CD4-positive, alpha-beta T cell (primary cell): ENCODE measurements at regions not wholly inside any gene's neighbourhood (a gene's known extent, or its start where the extent isn't known, plus 50 kb on each side); places are given as distances from the start of the nearest gene placed in this dataset.

Source experiments
- ATAC-seq: fragments of 200-7000 bp; cut with Tn5 transposase; one replicate; pipeline ENCODE4 v1.10.0; 2022; ENCODE audit warnings: mild to moderate bottlenecking; ENCODE audit not compliant: poor library complexity
- CTCF ChIA-PET: fragments of 350-600 bp; sonication (Branson Sonifier 250); formaldehyde crosslinking; loops from one replicate; lab custom pipeline; 2021; ENCODE audit warnings: antibody characterized with exemption, inconsistent platforms; lab: Charles Lee
- POLR2A ChIA-PET: fragments of 350-600 bp; sonication (Branson Sonifier 250); formaldehyde crosslinking; loops from one replicate; lab custom pipeline; 2021; ENCODE audit warnings: antibody characterized with exemption, inconsistent platforms; lab: Charles Lee
- DNase-seq, 14 experiments: peaks; one replicate each; pipeline ENCODE4 v3.0.0-alpha.2; 2013 to 2020; ENCODE audit warnings: mixed read lengths in 2 of 14
- H3K27ac ChIP-seq, 2 donors: one replicate each; pipeline versions ENCODE4 v1.5.1 to v1.7.0; 2013; ENCODE audit warnings: low read length in 2 of 2, low read depth in 1 of 2, mild to moderate bottlenecking in 1 of 2
- H3K27me3 ChIP-seq, 2 experiments: 1 replicate in 1 of 2; 2 replicates in 1 of 2; pipeline versions ENCODE4 v1.6.1 to v1.7.0; 2013; ENCODE audit warnings: low read length in 2 of 2, control low read depth in 1 of 2, mild to moderate bottlenecking in 1 of 2, moderate library complexity in 1 of 2; ENCODE audit not compliant: insufficient read depth in 2 of 2, control insufficient read depth in 1 of 2
- H3K36me3 ChIP-seq: one replicate; pipeline ENCODE4 v1.6.1; 2013; ENCODE audit warnings: low read length, control low read depth; ENCODE audit not compliant: insufficient read depth
- H3K4me1 ChIP-seq: one replicate; pipeline ENCODE4 v1.6.1; 2013; ENCODE audit warnings: low read length, control low read depth; ENCODE audit not compliant: insufficient read depth
- H3K4me3 ChIP-seq: one replicate; pipeline ENCODE4 v1.5.1; 2013; ENCODE audit warnings: mild to moderate bottlenecking, low read length, moderate library complexity
- H3K9me3 ChIP-seq, 2 experiments: 1 replicate in 1 of 2; 2 replicates in 1 of 2; pipeline versions ENCODE4 v1.6.1 to v1.7.0; 2013; ENCODE audit warnings: low read length in 2 of 2, mild to moderate bottlenecking in 2 of 2, control low read depth in 1 of 2, moderate library complexity in 1 of 2; ENCODE audit not compliant: control insufficient read depth in 1 of 2, insufficient read depth in 1 of 2
- H3K27ac Mint-ChIP-seq: one replicate; pipeline ENCODE4 v1.8.0; 2020; ENCODE audit warnings: mixed read lengths
- H3K27me3 Mint-ChIP-seq: one replicate; pipeline ENCODE4 v1.8.0; 2021; ENCODE audit warnings: mixed read lengths
- H3K36me3 Mint-ChIP-seq: one replicate; pipeline ENCODE4 v1.8.0; 2021; ENCODE audit warnings: low read depth, mixed read lengths
- H3K4me1 Mint-ChIP-seq: one replicate; pipeline ENCODE4 v1.8.0; 2021; ENCODE audit warnings: low read depth, mixed read lengths
- H3K4me3 Mint-ChIP-seq: one replicate; pipeline ENCODE4 v1.8.0; 2020; ENCODE audit warnings: mild to moderate bottlenecking, mixed read lengths
- H3K9me3 Mint-ChIP-seq: one replicate; pipeline ENCODE4 v1.8.0; 2020; ENCODE audit warnings: mixed read lengths
- intact Hi-C, 2 experiments: fragments of 100-400 bp; cut with DNase I in 1 of 2; cut with micrococcal nuclease in 1 of 2; formaldehyde crosslinking; loops; one replicate each; pipeline versions ENCODE4 v1.15.1 to v1.9.0; 2023 to 2025; cut with DNase I, micrococcal nuclease
- TF ChIP-seq, protein P1 (sequence below): fragments of 200-600 bp; IDR thresholded peaks from one replicate; pipeline ENCODE4 v1.8.0; 2022; ENCODE audit warnings: antibody characterized with exemption, mild to moderate bottlenecking

DNA sequence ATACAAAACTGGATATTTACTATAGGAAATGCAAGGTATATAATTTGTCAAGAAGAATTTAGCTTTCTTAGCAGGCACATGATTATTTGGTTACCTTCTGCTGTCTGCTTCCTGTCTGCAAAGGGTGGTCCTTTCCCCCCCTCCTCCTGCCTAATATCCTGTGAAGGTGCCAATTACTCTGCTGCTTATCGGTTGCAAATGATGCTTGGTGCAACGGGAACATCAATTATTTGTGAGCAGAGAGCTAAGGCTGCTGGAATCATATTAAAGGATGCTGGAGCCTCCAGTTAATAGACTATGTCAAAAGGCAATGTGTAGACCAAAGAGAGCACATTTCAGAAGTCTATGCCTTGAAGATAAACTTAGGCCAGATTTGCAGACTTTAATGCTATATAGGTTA, 443.7 kb upstream of the ONECUT1 start:
- H3K9me3 Mint-ChIP-seq = no peaks in the 10 kb centered on the region
- no peaks in the 10 kb centered on the region for H3K36me3 ChIP-seq
- intact Hi-C loops = no loop called here
- no peaks in the 10 kb centered on the region for H3K27me3 Mint-ChIP-seq
- no peaks in the 10 kb centered on the region for H3K9me3 ChIP-seq
- no peaks in the 10 kb centered on the region for H3K27me3 ChIP-seq
- no peak for ATAC-seq
- TF ChIP-seq, protein P1, sequence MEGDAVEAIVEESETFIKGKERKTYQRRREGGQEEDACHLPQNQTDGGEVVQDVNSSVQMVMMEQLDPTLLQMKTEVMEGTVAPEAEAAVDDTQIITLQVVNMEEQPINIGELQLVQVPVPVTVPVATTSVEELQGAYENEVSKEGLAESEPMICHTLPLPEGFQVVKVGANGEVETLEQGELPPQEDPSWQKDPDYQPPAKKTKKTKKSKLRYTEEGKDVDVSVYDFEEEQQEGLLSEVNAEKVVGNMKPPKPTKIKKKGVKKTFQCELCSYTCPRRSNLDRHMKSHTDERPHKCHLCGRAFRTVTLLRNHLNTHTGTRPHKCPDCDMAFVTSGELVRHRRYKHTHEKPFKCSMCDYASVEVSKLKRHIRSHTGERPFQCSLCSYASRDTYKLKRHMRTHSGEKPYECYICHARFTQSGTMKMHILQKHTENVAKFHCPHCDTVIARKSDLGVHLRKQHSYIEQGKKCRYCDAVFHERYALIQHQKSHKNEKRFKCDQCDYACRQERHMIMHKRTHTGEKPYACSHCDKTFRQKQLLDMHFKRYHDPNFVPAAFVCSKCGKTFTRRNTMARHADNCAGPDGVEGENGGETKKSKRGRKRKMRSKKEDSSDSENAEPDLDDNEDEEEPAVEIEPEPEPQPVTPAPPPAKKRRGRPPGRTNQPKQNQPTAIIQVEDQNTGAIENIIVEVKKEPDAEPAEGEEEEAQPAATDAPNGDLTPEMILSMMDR = no peak
- H3K4me3 Mint-ChIP-seq = no peak overlapping the region
- no peaks in the 10 kb centered on the region for H3K36me3 Mint-ChIP-seq
- ChIA-PET CTCF (no interaction called here), POLR2A (no interaction called here)
- no peak for DNase-seq
- H3K4me3 ChIP-seq = no peak overlapping the region
- H3K4me1 Mint-ChIP-seq = no peaks in the 10 kb centered on the region
- H3K27ac ChIP-seq = no peak overlapping the region
- H3K27ac Mint-ChIP-seq = no peak overlapping the region
- no peaks in the 10 kb centered on the region for H3K4me1 ChIP-seq

GRCh38 chr15:53230473-53230872, 440.3 kb upstream of the ONECUT1 start:
- H3K9me3 Mint-ChIP-seq = no peaks in the 10 kb centered on the region
- no peak overlapping the region for H3K27ac Mint-ChIP-seq
- no peak for ATAC-seq
- DNase-seq = no peak
- no peaks in the 10 kb centered on the region for H3K36me3 Mint-ChIP-seq
- Histone ChIP-seq H3K27me3 (no peaks in the 10 kb centered on the region), H3K4me1 (no peaks in the 10 kb centered on the region), H3K27ac (no peak overlapping the region), H3K9me3 (no peaks in the 10 kb centered on the region), H3K4me3 (no peak overlapping the region), H3K36me3 (no peaks in the 10 kb centered on the region)
- TF ChIP-seq, protein P1 = no peak
- ChIA-PET CTCF (interaction anchor here (1.4 kb wide), 1 partner anchor 10 kb away, joined by 3 read pairs; no protein-coding TSS in a partner anchor), POLR2A (interaction anchor here (0.6 kb wide), 1 partner anchor 359 kb away, joined by 3 read pairs; no protein-coding TSS in a partner anchor)
- no peaks in the 10 kb centered on the region for H3K4me1 Mint-ChIP-seq
- H3K27me3 Mint-ChIP-seq = no peaks in the 10 kb centered on the region
- intact Hi-C loops = no loop called here
- no peak overlapping the region for H3K4me3 Mint-ChIP-seq

GRCh38 chr15:53226559-53226958, 436.4 kb upstream of the ONECUT1 start:
- POLR2A ChIA-PET = no interaction called here

More at GRCh38 chr15:53226559-53226958, 436.4 kb upstream of the ONECUT1 start:
- H3K4me1 ChIP-seq = no peaks in the 10 kb centered on the region
- H3K4me1 Mint-ChIP-seq = no peaks in the 10 kb centered on the region
- CTCF ChIA-PET = no interaction called here
- no peak overlapping the region for H3K4me3 ChIP-seq
- ATAC-seq (no peak), DNase-seq (no peak)
- intact Hi-C loops = no loop called here
- H3K36me3 Mint-ChIP-seq = no peaks in the 10 kb centered on the region
- H3K27me3 ChIP-seq = no peaks in the 10 kb centered on the region
- TF ChIP-seq, protein P1 = no peak
- H3K36me3 ChIP-seq = no peaks in the 10 kb centered on the region
- H3K27ac ChIP-seq = no peak overlapping the region
- no peaks in the 10 kb centered on the region for H3K9me3 Mint-ChIP-seq
- no peak overlapping the region for H3K27ac Mint-ChIP-seq
- H3K9me3 ChIP-seq = peaks cover 0 to 3% of the 10 kb centered on the region in 2 experiments
- no peaks in the 10 kb centered on the region for H3K27me3 Mint-ChIP-seq
- no peak overlapping the region for H3K4me3 Mint-ChIP-seq
